ENCODE measurements at regions not wholly inside any gene's neighbourhood (a gene's known extent, or its start where the extent isn't known, plus 50 kb on each side); places are given as distances from the start of the nearest gene placed in this dataset.

- DNase-seq (ENCODE audit: extremely low read depth in 1 of 2, low read depth in 1 of 2) = no peak
Observed at GRCh38 chr10:128976856-128977255, 490.2 kb upstream of the MGMT start.

GRCh38 chr10:128978211-128978610 is 488.8 kb upstream of the MGMT start:
- no peak for DNase-seq (ENCODE audit: extremely low read depth in 1 of 2, low read depth in 1 of 2)

GRCh38 chr10:128979405-128979804 is 487.6 kb upstream of the MGMT start:
- DNase-seq (ENCODE audit: extremely low read depth in 1 of 2, low read depth in 1 of 2) = no peak

GRCh38 chr10:128981251-128981650 is 485.8 kb upstream of the MGMT start:
- DNase-seq (ENCODE audit: extremely low read depth in 1 of 2, low read depth in 1 of 2) = no peak

GRCh38 chr10:128981881-128982615 is 485.0 kb upstream of the MGMT start:
- no peak for DNase-seq (ENCODE audit: extremely low read depth in 1 of 2, low read depth in 1 of 2)

- DNase-seq (ENCODE audit: extremely low read depth in 1 of 2, low read depth in 1 of 2) = no peak
Observed at GRCh38 chr10:128982616-128982915, 484.5 kb upstream of the MGMT start.

GRCh38 chr10:128985036-128985435 is 482.0 kb upstream of the MGMT start:
- DNase-seq (ENCODE audit: extremely low read depth in 1 of 2, low read depth in 1 of 2) = no peak

GRCh38 chr10:128990986-128991385 is 476.1 kb upstream of the MGMT start:
- DNase-seq (ENCODE audit: extremely low read depth in 1 of 2, low read depth in 1 of 2) = no peak

GRCh38 chr10:128992770-128993169 is 474.3 kb upstream of the MGMT start:
- no peak for DNase-seq (ENCODE audit: extremely low read depth in 1 of 2, low read depth in 1 of 2)

GRCh38 chr10:128993443-128993842 is 473.6 kb upstream of the MGMT start:
- no peak for DNase-seq (ENCODE audit: extremely low read depth in 1 of 2, low read depth in 1 of 2)

GRCh38 chr10:128993911-128994538 is 473.0 kb upstream of the MGMT start:
- DNase-seq (ENCODE audit: extremely low read depth in 1 of 2, low read depth in 1 of 2) = no peak

GRCh38 chr10:128994598-128995143 is 472.4 kb upstream of the MGMT start:
- DNase-seq (ENCODE audit: extremely low read depth in 1 of 2, low read depth in 1 of 2) = no peak

- DNase-seq (ENCODE audit: extremely low read depth in 1 of 2, low read depth in 1 of 2) = no peak
Observed at GRCh38 chr10:128995676-128996075, 471.4 kb upstream of the MGMT start.

GRCh38 chr10:128996092-128996491 is 470.9 kb upstream of the MGMT start:
- no peak for DNase-seq (ENCODE audit: extremely low read depth in 1 of 2, low read depth in 1 of 2)

- DNase-seq (ENCODE audit: extremely low read depth in 1 of 2, low read depth in 1 of 2) = no peak
Observed at GRCh38 chr10:128998101-128998805, 468.8 kb upstream of the MGMT start.

GRCh38 chr10:129004398-129004797 is 462.6 kb upstream of the MGMT start:
- no peak for DNase-seq (ENCODE audit: extremely low read depth in 1 of 2, low read depth in 1 of 2)

- DNase-seq (ENCODE audit: extremely low read depth in 1 of 2, low read depth in 1 of 2) = no peak
Observed at GRCh38 chr10:129005080-129005479, 462.0 kb upstream of the MGMT start.

- DNase-seq (ENCODE audit: extremely low read depth in 1 of 2, low read depth in 1 of 2) = no peak
Observed at GRCh38 chr10:129005804-129006203, 461.2 kb upstream of the MGMT start.

- DNase-seq (ENCODE audit: extremely low read depth in 1 of 2, low read depth in 1 of 2) = no peak
Observed at GRCh38 chr10:129018511-129018910, 448.5 kb upstream of the MGMT start.

- no peak for DNase-seq (ENCODE audit: extremely low read depth in 1 of 2, low read depth in 1 of 2)
Observed at GRCh38 chr10:129020651-129021330, 446.2 kb upstream of the MGMT start.

GRCh38 chr10:129021594-129022304 is 445.3 kb upstream of the MGMT start:
- DNase-seq (ENCODE audit: extremely low read depth in 1 of 2, low read depth in 1 of 2) = no peak

All from activated CD8-positive, alpha-beta memory T cell treated with anti-CD3 and anti-CD28 coated beads for 1 hour (primary cell).